GM21576 (cell line): ENCODE measurements at regions not wholly inside any gene's neighbourhood (a gene's known extent, or its start where the extent isn't known, plus 50 kb on each side); places are given as distances from the start of the nearest gene placed in this dataset.

ENCODE experiments used
- ATAC-seq: cut with Tn5 transposase; IDR thresholded peaks from one replicate; pipeline ENCODE4 v1.9.1; 2021; ENCODE audit warnings: mild to moderate bottlenecking, moderate library complexity; ENCODE audit not compliant: unreplicated experiment

DNA sequence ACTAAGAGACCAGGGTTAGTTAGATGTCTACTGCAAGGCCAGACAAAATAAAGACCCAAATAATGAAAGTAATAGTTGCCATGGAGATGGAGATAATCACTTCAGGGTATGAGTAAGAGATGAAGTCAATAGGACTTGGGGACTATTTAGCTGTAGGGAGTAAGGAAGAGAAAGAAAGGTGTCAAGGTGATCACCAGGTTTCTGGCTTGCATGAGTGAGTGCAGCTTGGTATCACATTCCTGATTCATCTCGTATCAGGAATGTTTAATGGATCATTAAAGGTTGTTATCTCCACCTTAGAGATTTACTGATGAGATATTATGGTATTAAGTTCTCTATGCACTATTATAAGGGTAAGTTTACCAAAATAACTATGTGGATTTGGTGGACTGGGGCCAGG lies 357.4 kb upstream of the ATP11B start:
- ATAC-seq: no peak

DNA sequence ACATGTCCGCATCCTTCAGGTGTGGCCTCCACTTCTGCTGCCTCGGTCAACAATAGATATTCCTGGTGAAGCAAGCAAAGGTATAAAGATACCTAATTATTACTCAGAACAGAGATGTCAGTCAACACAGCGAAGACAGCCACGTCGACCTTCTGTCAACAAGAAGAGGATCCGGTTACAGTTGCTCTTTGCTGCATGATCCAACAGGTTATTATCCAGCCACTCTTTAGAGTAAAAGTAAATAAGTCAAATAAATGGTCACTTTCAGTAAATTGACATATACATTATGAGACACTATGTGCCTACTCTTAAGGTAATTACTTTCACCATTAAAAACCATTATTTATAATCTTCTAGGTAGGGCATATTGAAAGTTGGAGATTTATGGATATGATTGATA lies 356.8 kb upstream of the ATP11B start:
- ATAC-seq: no peak

DNA sequence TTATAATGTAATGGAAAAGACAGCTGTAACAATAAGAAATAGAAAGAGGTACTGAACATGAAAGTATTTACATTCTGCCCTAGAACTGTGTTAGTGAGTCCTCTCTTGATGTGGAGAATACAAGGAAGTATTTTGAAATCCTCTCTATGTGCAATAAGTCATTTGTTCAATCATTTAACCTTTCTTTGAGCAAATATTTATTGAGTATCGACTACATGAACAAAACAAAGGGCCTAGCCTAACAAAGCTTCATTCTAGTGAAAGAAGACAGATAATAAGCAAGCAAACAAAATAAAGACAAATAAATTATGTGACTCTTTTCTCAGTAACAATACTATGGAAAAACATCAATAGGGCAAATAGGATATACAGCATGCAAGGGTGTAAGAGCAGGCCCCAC lies 354.9 kb upstream of the ATP11B start:
- no peak for ATAC-seq

DNA sequence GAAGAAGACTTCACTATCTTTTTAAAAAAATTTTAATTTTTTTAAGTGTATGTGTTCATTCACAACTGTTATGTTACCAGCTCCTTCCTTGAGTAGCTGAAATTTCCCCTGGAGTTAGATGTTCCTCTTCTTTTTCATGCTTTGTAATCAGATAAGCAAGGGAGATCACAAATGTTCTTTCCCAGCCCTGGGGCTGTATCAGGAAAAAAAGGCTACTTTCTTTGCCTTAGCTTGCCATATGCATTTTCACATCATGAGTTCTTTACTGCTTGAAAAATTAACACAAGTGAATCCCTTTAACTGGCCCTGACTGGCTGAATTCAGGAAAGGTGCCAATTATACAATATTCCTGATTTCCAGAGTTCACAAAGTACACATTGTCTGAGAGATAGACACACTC lies 353.2 kb upstream of the ATP11B start:
- ATAC-seq: no peak

DNA sequence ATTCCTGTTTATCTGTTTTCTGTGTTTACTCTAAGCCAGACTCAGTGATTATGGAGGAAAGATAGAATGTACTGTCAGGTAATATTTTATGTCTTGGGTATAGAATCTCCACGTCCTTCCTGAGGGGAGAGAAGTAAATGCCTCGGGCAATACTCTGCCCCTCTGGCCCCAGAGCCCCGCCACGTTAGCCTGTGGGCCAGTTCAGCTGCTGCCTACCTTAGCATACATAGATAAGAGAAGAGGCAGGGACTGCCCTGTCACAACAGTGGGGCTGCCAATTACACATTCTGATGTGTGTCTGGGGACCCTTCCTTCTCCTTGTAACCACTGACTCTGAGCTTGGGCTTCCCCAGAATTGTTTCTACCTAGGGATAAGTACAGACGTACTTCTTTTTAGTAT lies 347.7 kb upstream of the ATP11B start:
- no peak for ATAC-seq

DNA sequence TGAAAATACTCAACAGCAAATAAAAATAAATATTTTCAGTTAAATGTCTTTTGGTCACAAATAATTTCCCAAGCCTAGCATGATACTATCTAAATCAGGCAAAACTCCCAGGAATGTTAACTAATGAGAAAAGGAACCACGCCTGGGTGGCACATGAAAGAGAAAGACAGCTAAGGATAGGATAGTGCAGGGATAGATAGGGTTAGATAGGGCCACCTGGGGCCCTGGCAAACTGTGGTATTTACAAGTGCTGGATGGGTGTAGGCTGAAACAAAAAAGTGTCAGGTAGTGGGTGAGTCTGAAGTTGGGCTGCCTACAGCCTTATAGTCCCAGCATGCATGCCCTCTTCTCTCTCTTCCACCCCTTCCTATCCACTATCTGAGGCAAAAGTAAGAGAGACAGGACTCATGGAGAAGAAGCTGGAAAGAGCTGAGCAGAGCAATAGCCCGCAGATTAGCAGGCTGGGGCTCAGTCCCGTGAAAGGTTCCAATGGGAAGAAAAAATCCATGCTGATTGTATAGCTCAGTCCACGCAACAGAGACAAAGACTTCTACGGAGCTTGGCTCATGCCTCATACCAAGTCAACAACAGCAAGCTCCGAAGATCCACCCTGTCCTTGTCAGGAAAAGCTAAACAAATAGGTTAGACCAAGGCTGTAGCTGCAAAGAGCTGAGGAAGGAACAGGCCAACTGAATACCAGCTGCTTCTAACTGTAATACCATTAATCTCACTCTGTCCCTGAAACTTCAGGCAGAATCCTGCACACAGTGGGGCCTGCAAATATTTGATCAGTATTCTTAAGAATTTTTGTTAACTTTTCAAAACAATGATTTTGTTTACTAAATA lies 342.1 kb upstream of the ATP11B start:
- ATAC-seq: no peak

DNA sequence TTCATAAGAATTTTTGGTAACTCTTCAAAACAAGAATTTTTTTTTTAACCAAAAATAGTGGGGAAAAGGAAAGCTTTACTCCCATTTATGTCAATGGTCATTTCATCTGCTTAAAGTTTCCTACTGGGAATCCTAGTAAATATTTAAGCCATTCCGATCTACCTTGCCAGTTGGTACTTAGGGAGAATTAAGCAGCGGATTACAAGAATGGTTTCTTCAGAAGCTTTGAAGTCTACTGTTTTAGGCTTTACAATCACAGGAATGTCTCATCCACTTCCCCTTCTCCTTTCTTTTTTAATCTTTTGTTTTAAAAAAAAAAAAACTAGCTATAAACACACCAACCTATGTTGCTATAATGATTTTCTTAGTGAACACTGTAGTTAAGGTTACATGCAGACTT lies 341.4 kb upstream of the ATP11B start:
- no peak for ATAC-seq

DNA sequence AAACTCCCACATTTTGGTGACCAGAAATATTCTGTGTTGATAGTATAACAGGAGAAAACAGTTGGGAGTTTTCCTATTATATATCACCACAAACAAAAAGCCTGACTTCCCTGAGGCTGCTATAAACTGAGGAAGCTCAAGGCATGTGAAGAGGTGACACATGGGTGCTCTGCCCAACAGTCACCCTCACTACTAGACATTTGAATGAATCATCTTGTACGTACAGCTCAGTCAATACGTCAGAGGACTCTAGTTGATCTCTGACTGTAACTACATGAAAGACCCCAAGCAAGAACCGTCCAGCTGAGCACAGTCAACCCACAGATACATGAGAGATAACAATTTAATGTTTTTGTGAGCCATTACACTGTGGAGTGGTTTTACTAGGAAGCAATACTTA lies 338.3 kb upstream of the ATP11B start:
- no peak for ATAC-seq

DNA sequence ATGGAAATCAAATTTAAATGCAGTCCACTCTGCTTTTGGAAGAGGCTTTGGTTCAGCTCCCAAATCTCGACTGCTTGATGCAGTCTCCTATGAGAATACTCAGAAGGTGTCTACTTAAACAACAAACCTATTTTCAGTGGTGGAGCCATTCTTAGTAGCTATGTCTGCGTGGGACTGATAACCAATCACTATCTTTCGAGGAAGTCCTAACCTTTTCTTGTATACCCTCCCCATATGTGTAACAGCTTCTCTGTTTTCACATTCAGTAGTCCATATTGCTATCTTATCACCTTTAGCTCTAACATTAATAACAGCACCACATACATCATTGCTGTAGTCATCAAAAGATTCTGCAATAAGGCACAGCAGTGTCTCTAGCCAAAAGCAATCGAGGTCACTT lies 333.0 kb upstream of the ATP11B start:
- ATAC-seq: no peak

DNA sequence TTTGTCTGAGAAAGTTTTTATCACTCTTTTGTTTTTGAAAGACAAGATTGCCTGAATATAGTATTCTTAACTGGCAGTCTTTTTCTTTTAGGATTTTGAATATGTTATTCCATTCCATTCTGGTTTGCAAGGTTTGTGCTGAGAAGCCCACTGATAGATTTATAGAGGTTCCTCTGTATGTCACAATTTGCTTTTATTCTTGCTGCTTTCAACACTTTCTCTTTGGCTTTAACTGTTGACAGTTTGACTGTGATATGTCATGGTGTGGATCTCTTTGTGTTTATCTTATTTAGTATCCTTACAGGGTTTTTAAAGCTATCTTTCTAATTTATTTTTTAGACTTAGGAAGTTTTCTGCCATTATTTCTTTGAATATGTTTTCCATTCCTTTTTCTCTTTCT lies 331.2 kb upstream of the ATP11B start:
- no peak for ATAC-seq

DNA sequence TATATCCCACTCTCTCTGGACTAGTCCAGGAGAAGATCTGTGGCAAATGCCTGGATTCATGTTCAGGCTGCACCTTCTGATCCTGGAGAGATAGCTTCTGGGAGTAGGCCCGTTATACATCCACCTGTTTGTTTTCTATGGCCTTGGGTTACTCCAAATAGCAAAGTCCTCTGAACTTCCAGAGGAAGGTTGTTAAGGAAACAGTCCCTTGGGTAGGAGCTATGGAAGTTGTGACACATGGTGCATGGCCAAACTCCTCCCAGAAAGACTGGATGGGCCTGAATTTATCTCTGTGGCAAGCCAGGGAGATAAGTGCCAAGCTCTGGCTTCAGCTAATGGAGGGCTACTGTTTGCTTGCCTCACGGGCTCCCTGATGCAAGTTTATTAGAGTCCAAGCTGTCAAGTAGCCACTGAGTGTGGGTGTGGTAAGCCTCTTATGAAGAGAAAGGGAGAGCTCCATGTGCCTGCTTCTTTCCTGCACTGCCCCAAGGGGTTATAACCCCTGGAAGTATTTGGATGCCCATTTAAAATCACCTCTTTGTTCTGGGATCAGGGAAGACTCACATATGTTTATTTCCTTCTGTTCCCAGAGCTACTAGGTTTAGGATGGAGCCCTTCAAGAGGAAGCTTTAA lies 328.7 kb upstream of the ATP11B start:
- ATAC-seq: no peak

DNA sequence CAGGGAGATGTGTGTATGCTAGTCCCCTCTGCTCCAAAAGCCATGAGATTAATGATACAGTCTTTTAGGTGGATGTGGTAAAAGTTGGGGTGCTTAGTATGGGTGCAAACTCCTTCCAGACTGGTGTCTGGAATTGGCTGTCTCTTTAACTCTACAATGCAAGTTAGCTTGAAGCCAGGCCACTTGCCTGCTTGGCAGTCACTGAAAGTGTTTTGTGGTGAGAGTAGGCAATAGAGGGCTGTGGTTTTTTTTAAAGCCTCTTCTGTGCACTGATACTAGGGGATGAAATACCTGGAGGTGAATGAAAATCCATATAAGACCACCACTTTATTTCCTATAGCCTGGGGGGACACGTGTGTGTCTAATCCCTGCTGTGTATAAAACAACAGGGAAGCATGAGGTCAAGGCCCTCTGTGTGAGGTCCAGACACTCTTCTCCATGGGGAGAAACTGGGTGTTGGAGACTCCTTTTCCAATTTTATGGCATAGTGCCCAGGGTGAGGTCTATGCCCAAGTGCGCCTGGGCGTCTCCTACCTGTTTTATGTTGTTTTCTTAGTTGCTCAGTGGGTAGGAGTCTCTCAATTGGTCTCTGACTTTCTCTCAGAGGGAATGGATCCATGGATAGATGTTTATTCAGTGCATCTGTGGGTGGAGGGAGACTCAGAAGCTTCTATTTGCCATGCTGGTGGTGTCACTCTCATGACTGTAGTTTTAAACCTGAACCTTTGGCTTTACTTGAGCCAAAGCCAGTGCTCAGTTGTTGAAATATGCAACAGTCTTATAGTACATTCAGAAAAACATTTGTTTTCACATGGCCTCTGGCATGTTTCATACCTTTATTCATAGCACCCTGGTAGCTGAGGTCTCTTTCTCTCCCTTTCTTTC lies 327.8 kb upstream of the ATP11B start:
- ATAC-seq: no peak

DNA sequence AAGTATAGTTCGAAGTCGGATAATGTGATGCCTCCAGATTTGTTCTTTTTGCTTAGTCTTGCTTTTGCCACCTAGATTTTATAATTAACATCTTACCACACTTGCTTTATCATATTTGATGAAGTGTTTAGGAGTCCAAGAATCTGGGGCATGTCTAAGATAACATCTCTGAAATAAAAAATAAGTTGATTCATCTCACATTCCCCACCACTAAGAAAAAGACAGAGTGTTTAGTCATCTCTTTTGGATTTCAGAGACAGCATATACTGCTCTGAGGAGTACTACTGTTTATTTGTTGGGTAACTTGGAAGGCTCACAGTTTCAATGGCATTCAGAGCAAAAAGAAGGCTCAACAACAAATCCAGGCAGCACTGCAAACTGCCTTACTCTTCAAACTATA lies 324.2 kb upstream of the ATP11B start:
- no peak for ATAC-seq

DNA sequence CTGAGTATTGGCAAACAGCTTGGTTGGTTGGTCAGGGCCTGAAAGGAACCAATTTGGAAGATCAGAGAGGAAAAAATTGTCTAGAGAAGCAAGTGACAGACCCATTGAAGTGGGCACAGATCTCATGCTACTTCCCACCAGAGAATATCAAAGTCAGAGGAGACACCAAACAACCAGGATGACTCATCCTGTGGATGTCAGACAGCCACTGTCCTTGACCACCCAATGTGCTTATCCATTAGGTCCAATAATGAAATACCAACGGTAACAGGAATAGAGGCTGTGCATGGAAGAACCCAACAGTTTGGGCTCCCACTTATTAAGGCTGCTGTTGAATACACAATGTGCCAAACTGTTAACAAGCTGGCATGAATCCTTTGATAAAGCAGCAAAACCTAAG lies 323.1 kb upstream of the ATP11B start:
- no peak for ATAC-seq

DNA sequence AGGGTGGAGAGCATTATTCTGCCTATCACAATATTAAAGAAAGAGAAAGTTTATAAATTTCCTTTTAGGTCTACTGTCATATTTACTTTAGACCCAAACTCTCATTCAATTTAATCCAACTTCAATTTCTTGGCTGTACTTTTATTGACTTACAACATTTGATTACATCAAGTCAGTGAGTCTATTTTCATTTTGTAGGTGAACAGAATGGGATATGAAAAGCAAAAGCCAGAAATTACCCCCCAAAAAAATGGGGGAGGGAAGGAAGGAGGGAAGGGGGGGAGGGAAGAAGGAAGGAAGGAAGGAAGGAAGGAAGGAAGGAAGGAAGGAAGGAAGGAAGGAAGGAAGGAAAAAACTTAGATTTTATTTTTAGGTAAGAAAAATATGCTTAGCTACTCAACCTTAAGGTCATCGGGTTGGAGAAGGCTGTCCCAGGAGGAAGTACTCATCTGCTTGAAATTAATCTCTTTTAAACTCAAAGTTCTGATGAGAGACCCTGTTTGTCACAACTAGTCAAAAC lies 320.1 kb upstream of the ATP11B start:
- no peak for ATAC-seq

DNA sequence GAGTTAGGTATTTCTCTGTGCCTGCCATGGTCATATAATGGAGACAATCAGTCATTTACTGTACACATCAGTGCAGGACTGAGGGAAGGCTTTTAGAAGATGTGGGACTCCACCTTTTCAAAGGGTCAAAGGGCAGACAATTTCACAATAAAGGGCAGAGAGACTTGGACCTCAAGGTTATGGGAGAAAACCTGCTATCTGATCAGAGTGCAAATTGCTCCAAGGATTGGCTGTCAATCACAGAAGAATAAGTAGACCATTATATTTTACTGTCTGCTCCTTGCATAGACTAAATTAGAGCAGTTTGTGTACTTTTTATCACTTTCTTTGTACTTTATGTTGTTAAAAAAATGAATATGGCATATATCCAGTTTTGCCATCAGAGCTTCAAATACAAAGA lies 314.9 kb upstream of the ATP11B start:
- no peak for ATAC-seq

DNA sequence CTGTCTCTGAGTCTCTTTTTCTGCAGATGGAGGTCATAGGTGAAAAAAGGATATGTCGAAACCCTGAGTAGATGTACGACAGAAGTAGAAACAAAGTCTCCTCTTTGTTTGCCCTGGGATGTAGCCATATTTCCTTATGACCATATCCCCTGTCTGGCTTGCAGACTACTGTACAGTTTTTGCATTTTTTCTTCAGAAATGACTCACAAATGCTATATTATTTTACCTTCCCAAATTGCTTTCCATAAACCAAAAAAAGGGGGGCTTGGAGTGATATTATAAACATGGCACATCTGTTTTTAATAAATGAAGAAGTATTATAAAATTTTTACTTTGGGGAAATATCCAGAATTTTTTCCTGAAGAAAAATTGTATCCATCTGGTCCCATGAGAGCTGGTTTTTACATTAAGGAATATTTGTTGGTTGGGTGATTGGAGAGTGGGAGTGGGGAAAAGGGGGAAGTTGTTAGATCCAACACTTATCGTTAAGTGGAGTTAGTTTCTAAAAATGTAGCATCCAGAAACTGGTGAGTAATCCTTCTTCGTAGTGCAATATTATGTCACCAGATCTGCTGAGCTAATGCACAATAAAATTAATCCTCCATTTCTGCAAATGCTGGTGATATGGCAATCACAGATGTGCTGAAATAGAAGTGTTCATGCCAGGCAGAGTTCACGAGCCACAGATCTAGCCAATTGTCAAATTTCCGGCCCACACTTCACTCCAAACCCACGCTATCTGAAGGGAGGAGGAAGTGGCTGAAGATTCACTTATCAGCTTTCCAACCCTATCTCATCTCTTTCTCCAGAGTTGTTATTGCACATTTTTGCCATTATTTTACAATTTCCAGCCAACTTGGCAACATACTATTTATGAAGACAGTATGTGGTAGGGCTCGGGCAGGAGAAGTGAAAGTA lies 313.6 kb upstream of the ATP11B start:
- no peak for ATAC-seq

DNA sequence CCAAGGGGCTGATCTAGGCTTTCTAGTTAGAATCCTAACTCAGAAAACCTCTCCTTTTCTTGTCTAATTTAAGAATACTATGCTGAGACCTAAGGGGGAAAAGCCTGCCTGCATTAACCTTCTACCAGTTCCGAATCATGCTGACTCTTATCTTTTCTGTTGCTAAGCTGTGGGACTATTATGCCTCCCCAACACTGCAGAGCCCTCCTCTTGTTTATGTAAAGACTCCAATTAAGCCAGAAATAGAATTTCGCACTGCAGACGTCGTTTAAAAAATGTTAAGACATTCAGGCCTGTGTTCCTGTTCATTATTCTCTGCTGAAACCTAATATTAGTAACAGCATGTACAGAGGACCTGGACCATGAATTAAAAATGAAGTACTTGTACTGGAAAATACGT lies 310.6 kb upstream of the ATP11B start:
- no peak for ATAC-seq

DNA sequence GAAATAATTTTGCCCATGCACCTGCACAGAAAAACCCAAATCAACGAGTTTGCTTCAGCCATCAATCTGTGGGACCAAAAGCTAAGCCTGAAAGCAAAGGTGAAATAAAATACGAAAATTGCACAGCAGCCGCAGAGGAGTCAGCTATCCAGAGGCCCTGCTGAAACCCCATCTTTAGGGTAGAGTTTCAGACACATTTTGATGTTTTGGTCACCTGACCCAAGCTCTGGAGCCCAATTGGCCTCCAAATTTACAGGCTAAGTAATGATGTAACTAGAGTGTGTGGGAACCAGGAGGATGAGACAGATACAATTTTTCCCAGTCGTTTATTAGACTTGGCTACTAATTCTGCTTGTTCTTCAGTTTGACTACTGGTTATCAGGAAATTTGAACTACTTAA lies 308.6 kb upstream of the ATP11B start:
- no peak for ATAC-seq

DNA sequence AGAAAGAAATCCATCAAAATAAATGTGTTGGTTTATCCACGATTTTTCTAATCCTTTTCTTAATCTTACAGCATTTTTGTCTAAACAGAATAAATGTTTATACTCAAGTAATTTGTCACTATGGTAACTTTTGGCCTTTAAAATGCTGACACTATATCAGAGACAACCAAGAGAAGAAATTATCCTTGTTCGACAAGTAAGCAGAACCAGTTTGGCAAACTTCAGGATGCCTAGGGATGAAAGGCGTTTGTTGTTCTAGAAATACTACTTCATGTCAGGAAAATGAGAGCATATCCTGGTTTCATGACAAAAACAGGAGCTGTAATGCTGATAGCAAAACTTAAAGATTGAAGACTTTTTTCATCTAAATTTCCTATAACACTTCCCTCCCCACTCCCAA lies 308.0 kb upstream of the ATP11B start:
- no peak for ATAC-seq
